Peyer's patch (tissue), 4 donors: ENCODE measurements at regions not wholly inside any gene's neighbourhood (a gene's known extent, or its start where the extent isn't known, plus 50 kb on each side); places are given as distances from the start of the nearest gene placed in this dataset.

ENCODE experiments used
- POLR2A ChIP-seq, 2 donors: fragments of 450-650 bp; IDR thresholded peaks; one replicate each; pipeline ENCODE4 v1.5.1; 2017; ENCODE audit warnings: antibody characterized with exemption in 2 of 2, mild to moderate bottlenecking in 2 of 2, moderate library complexity in 2 of 2
- TF ChIP-seq, protein P1 (sequence below), 6 experiments: fragments of 450-650 bp in 4 of 6; fragments of 200-600 bp in 2 of 6; sonication (generic) in 1 of 6; IDR thresholded peaks; one replicate each; pipeline ENCODE4 v1.5.1; 2017 to 2019; ENCODE audit warnings: antibody characterized with exemption in 6 of 6, mild to moderate bottlenecking in 3 of 6, moderate library complexity in 1 of 6

- TF ChIP-seq, protein P1, sequence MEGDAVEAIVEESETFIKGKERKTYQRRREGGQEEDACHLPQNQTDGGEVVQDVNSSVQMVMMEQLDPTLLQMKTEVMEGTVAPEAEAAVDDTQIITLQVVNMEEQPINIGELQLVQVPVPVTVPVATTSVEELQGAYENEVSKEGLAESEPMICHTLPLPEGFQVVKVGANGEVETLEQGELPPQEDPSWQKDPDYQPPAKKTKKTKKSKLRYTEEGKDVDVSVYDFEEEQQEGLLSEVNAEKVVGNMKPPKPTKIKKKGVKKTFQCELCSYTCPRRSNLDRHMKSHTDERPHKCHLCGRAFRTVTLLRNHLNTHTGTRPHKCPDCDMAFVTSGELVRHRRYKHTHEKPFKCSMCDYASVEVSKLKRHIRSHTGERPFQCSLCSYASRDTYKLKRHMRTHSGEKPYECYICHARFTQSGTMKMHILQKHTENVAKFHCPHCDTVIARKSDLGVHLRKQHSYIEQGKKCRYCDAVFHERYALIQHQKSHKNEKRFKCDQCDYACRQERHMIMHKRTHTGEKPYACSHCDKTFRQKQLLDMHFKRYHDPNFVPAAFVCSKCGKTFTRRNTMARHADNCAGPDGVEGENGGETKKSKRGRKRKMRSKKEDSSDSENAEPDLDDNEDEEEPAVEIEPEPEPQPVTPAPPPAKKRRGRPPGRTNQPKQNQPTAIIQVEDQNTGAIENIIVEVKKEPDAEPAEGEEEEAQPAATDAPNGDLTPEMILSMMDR (IDR thresholded peaks at IDR 0.05): no peak
- no peak for TF ChIP-seq POLR2A (IDR thresholded peaks at IDR 0.05)
Measured at GRCh38 chr13:47546391-47547225, 454.5 kb downstream of the SUCLA2 start.
